Loucy (cell line): ENCODE measurements at regions not wholly inside any gene's neighbourhood (a gene's known extent, or its start where the extent isn't known, plus 50 kb on each side); places are given as distances from the start of the nearest gene placed in this dataset.

Experiments used
- EZH2phosphoT487 ChIP-seq: fragments of 200-600 bp; IDR thresholded peaks from 2 replicates; pipeline ENCODE4 v1.6.1; 2018; ENCODE audit warnings: antibody characterized with exemption, mild to moderate bottlenecking, moderate library complexity, borderline replicate concordance
- TF ChIP-seq, protein P1 (sequence below): fragments of 200-600 bp; sonication (generic); conservative IDR thresholded peaks from 2 replicates; pipeline ENCODE4 v1.5.1; 2014; ENCODE audit warnings: mild to moderate bottlenecking, antibody characterized with exemption, low read length

DNA sequence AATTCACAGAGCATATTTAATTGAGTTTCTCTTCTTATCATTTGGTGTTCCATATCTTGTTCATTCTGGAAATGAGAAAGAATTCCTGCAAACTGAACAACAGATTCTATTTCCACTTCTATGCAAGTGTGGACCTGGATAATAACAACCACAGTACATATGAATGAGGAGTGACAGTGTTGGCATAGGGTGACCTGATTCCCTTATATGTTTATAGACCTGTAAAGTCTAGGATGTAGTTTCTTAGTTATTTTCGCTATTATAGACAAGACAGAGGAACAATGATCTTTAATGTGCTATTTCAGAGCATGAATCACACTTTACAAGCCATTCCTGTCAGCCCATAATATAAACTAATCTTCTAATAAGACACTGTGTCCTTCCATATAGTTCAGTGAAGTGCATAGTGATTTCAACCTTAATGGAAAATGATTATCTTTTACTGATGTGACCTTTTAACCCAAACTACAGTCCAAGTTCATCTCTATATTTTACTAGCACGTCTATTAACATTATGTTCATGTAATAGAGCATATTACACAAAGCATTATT is 88.2 kb upstream of the FAM174A start:
- TF ChIP-seq, protein P1, sequence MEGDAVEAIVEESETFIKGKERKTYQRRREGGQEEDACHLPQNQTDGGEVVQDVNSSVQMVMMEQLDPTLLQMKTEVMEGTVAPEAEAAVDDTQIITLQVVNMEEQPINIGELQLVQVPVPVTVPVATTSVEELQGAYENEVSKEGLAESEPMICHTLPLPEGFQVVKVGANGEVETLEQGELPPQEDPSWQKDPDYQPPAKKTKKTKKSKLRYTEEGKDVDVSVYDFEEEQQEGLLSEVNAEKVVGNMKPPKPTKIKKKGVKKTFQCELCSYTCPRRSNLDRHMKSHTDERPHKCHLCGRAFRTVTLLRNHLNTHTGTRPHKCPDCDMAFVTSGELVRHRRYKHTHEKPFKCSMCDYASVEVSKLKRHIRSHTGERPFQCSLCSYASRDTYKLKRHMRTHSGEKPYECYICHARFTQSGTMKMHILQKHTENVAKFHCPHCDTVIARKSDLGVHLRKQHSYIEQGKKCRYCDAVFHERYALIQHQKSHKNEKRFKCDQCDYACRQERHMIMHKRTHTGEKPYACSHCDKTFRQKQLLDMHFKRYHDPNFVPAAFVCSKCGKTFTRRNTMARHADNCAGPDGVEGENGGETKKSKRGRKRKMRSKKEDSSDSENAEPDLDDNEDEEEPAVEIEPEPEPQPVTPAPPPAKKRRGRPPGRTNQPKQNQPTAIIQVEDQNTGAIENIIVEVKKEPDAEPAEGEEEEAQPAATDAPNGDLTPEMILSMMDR = no peak
- no peak for TF ChIP-seq EZH2phosphoT487
